Nephron (organoid): ENCODE measurements at regions not wholly inside any gene's neighbourhood (a gene's known extent, or its start where the extent isn't known, plus 50 kb on each side); places are given as distances from the start of the nearest gene placed in this dataset.

Source experiments
- H3K27ac Mint-ChIP-seq, 3 experiments: 2 replicates each; pipeline ENCODE4 v1.8.0; 2020; ENCODE audit warnings: mixed read lengths in 3 of 3, mild to moderate bottlenecking in 2 of 3, moderate library complexity in 1 of 3
- H3K27me3 Mint-ChIP-seq: 2 replicates; pipeline ENCODE4 v1.8.0; 2021; ENCODE audit warnings: low read depth, mild to moderate bottlenecking, moderate library complexity, mixed read lengths
- H3K36me3 Mint-ChIP-seq: 2 replicates; pipeline ENCODE4 v1.8.0; 2020; ENCODE audit warnings: low read depth, mixed read lengths
- H3K4me1 Mint-ChIP-seq: 2 replicates; pipeline ENCODE4 v1.8.0; 2020; ENCODE audit warnings: mixed read lengths
- H3K4me3 Mint-ChIP-seq, 3 experiments: 2 replicates each; pipeline ENCODE4 v1.8.0; 2020; ENCODE audit warnings: mild to moderate bottlenecking in 3 of 3, mixed read lengths in 3 of 3, moderate library complexity in 2 of 3
- H3K9me3 Mint-ChIP-seq: 2 replicates; pipeline ENCODE4 v1.8.0; 2020; ENCODE audit warnings: mixed read lengths
- CTCF ChIP-seq, 3 experiments: fragments of 200-600 bp; sonication (generic); IDR thresholded peaks; one replicate each; pipeline ENCODE4 v1.5.0; 2021; ENCODE audit warnings: antibody characterized with exemption in 3 of 3; ENCODE audit not compliant: unreplicated experiment in 3 of 3

- no peak overlapping the region for H3K27ac Mint-ChIP-seq
- H3K9me3 Mint-ChIP-seq = no peaks in the 10 kb centered on the region
- no peak for TF ChIP-seq CTCF (IDR thresholded peaks at IDR 0.05; ENCODE audit: unreplicated experiment in 3 of 3)
- no peaks in the 10 kb centered on the region for H3K36me3 Mint-ChIP-seq
- peaks cover 18% of the 10 kb centered on the region for H3K4me1 Mint-ChIP-seq
- H3K4me3 Mint-ChIP-seq = no peak overlapping the region
- H3K27me3 Mint-ChIP-seq = peaks cover 20% of the 10 kb centered on the region
Observed at GRCh38 chr15:70180186-70180875, 82.6 kb upstream of the TLE3 start.

GRCh38 chr15:70179309-70179892 lies 81.7 kb upstream of the TLE3 start:
- Mint-ChIP-seq H3K9me3 (no peaks in the 10 kb centered on the region), H3K36me3 (no peaks in the 10 kb centered on the region), H3K4me3 (no peak overlapping the region), H3K27me3 (peaks cover 16% of the 10 kb centered on the region), H3K27ac (no peak overlapping the region), H3K4me1 (peaks cover 9% of the 10 kb centered on the region)
- no peak for TF ChIP-seq CTCF (IDR thresholded peaks at IDR 0.05; ENCODE audit: unreplicated experiment in 3 of 3)

- Mint-ChIP-seq H3K4me1 (peaks cover 7% of the 10 kb centered on the region), H3K36me3 (no peaks in the 10 kb centered on the region), H3K27me3 (peaks cover 24% of the 10 kb centered on the region), H3K9me3 (no peaks in the 10 kb centered on the region), H3K27ac (no peak overlapping the region), H3K4me3 (no peak overlapping the region)
- no peak for TF ChIP-seq CTCF (IDR thresholded peaks at IDR 0.05; ENCODE audit: unreplicated experiment in 3 of 3)
Observed at GRCh38 chr15:70178335-70179084, 80.8 kb upstream of the TLE3 start.

GRCh38 chr15:70172566-70173225 lies 75.0 kb upstream of the TLE3 start:
- H3K36me3 Mint-ChIP-seq = no peaks in the 10 kb centered on the region
- peak overlapping the region in 1 of 3 experiments; percentile 15 for H3K27ac Mint-ChIP-seq
- no peak for TF ChIP-seq CTCF (IDR thresholded peaks at IDR 0.05; ENCODE audit: unreplicated experiment in 3 of 3)
- H3K4me3 Mint-ChIP-seq = no peak overlapping the region
- peaks cover 45% of the 10 kb centered on the region for H3K27me3 Mint-ChIP-seq
- no peaks in the 10 kb centered on the region for H3K9me3 Mint-ChIP-seq
- peaks cover 18% of the 10 kb centered on the region for H3K4me1 Mint-ChIP-seq

- H3K4me3 Mint-ChIP-seq = no peak overlapping the region
- peaks cover 18% of the 10 kb centered on the region for H3K4me1 Mint-ChIP-seq
- no peaks in the 10 kb centered on the region for H3K36me3 Mint-ChIP-seq
- no peaks in the 10 kb centered on the region for H3K9me3 Mint-ChIP-seq
- no peak for TF ChIP-seq CTCF (IDR thresholded peaks at IDR 0.05; ENCODE audit: unreplicated experiment in 3 of 3)
- no peak overlapping the region for H3K27ac Mint-ChIP-seq
- H3K27me3 Mint-ChIP-seq = peaks cover 50% of the 10 kb centered on the region
Observed at GRCh38 chr15:70172124-70172523, 74.4 kb upstream of the TLE3 start.
